Left ventricle myocardium inferior (tissue), 1 donor: ENCODE measurements at regions not wholly inside any gene's neighbourhood (a gene's known extent, or its start where the extent isn't known, plus 50 kb on each side); places are given as distances from the start of the nearest gene placed in this dataset.

Source experiments
- DNase-seq: peaks from one replicate; pipeline ENCODE4 v3.0.0-alpha.2; 2020
- H3K27ac ChIP-seq: fragments of 200-600 bp; replicated peaks from 2 replicates; pipeline ENCODE4 v1.8.0; 2021
- H3K27me3 ChIP-seq: fragments of 200-600 bp; 2 replicates; pipeline ENCODE4 v1.8.0; 2021; ENCODE audit warnings: low read depth
- H3K36me3 ChIP-seq: fragments of 200-600 bp; 2 replicates; pipeline ENCODE4 v1.8.0; 2021
- H3K4me1 ChIP-seq: fragments of 200-600 bp; 2 replicates; pipeline ENCODE4 v1.8.0; 2021
- H3K4me3 ChIP-seq: fragments of 200-600 bp; 2 replicates; pipeline ENCODE4 v1.8.0; 2021; ENCODE audit warnings: mild to moderate bottlenecking, moderate library complexity
- H3K9me3 ChIP-seq: fragments of 200-600 bp; replicated peaks from 2 replicates; pipeline ENCODE4 v1.8.0; 2021
- intact Hi-C: fragments of 100-400 bp; cut with micrococcal nuclease; formaldehyde crosslinking; loops from one replicate; pipeline ENCODE4 v1.11.0; 2022
- TF ChIP-seq, protein P1 (sequence below): fragments of 200-600 bp; IDR thresholded peaks from 2 replicates; pipeline ENCODE4 v1.8.0; 2021; ENCODE audit warnings: antibody characterized with exemption, mild to moderate bottlenecking, borderline replicate concordance
- donor health status: DM: no; HTN: yes; CAD: no; lungs with severe emphysema.

GRCh38 chr5:74266132-74266531 is 374.4 kb downstream of the ENC1 start:
- TF ChIP-seq, protein P1, sequence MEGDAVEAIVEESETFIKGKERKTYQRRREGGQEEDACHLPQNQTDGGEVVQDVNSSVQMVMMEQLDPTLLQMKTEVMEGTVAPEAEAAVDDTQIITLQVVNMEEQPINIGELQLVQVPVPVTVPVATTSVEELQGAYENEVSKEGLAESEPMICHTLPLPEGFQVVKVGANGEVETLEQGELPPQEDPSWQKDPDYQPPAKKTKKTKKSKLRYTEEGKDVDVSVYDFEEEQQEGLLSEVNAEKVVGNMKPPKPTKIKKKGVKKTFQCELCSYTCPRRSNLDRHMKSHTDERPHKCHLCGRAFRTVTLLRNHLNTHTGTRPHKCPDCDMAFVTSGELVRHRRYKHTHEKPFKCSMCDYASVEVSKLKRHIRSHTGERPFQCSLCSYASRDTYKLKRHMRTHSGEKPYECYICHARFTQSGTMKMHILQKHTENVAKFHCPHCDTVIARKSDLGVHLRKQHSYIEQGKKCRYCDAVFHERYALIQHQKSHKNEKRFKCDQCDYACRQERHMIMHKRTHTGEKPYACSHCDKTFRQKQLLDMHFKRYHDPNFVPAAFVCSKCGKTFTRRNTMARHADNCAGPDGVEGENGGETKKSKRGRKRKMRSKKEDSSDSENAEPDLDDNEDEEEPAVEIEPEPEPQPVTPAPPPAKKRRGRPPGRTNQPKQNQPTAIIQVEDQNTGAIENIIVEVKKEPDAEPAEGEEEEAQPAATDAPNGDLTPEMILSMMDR = no peak
- Histone ChIP-seq H3K27me3 (no peaks in the 10 kb centered on the region), H3K4me1 (no peaks in the 10 kb centered on the region), H3K4me3 (no peak overlapping the region), H3K36me3 (no peaks in the 10 kb centered on the region), H3K9me3 (no peaks in the 10 kb centered on the region), H3K27ac (no peak overlapping the region)
- intact Hi-C loops = no loop called here
- DNase-seq = no peak

GRCh38 chr5:74262544-74263207 is 377.9 kb downstream of the ENC1 start:
- H3K36me3 ChIP-seq = no peaks in the 10 kb centered on the region
- peaks cover 10% of the 10 kb centered on the region for H3K4me1 ChIP-seq
- no peak for DNase-seq
- H3K27me3 ChIP-seq = no peaks in the 10 kb centered on the region
- H3K4me3 ChIP-seq = no peak overlapping the region
- intact Hi-C loops = no loop called here
- no peak overlapping the region for H3K27ac ChIP-seq
- H3K9me3 ChIP-seq = no peaks in the 10 kb centered on the region
- TF ChIP-seq, protein P1 = no peak

- no peak for DNase-seq
- Histone ChIP-seq H3K4me1 (peaks cover 18% of the 10 kb centered on the region), H3K27me3 (no peaks in the 10 kb centered on the region), H3K36me3 (no peaks in the 10 kb centered on the region), H3K9me3 (no peaks in the 10 kb centered on the region), H3K27ac (no peak overlapping the region), H3K4me3 (no peak overlapping the region)
- intact Hi-C loops = no loop called here
- TF ChIP-seq, protein P1 = no peak
Observed at GRCh38 chr5:74261866-74262265, 378.7 kb downstream of the ENC1 start.

- DNase-seq = no peak
- no peak overlapping the region for H3K27ac ChIP-seq
- no peaks in the 10 kb centered on the region for H3K36me3 ChIP-seq
- peaks cover 20% of the 10 kb centered on the region for H3K4me1 ChIP-seq
- intact Hi-C loops = no loop called here
- TF ChIP-seq, protein P1 = no peak
- H3K4me3 ChIP-seq = no peak overlapping the region
- no peaks in the 10 kb centered on the region for H3K9me3 ChIP-seq
- H3K27me3 ChIP-seq = no peaks in the 10 kb centered on the region
Observed at GRCh38 chr5:74261421-74261820, 379.1 kb downstream of the ENC1 start.

- H3K9me3 ChIP-seq = no peaks in the 10 kb centered on the region
- intact Hi-C loops = no loop called here
- TF ChIP-seq, protein P1 = no peak
Observed at GRCh38 chr5:74259572-74259971, 381.0 kb downstream of the ENC1 start.

More at GRCh38 chr5:74259572-74259971, 381.0 kb downstream of the ENC1 start:
- H3K27me3 ChIP-seq = no peaks in the 10 kb centered on the region
- H3K27ac ChIP-seq = no peak overlapping the region
- H3K4me1 ChIP-seq = peaks cover 20% of the 10 kb centered on the region
- no peak for DNase-seq
- no peak overlapping the region for H3K4me3 ChIP-seq
- no peaks in the 10 kb centered on the region for H3K36me3 ChIP-seq
